SK-N-MC (cell line): ENCODE measurements at regions not wholly inside any gene's neighbourhood (a gene's known extent, or its start where the extent isn't known, plus 50 kb on each side); places are given as distances from the start of the nearest gene placed in this dataset.

Experiments used
- EZH2 ChIP-seq: fragments of 200-600 bp; sonication (generic); IDR thresholded peaks from one replicate; pipeline ENCODE4 v1.6.1; 2017; ENCODE audit warnings: antibody characterized with exemption
- FOXP2 ChIP-seq: optimal IDR thresholded peaks from 2 replicates; pipeline ENCODE3; 2011; ENCODE audit warnings: mild to moderate bottlenecking, moderate library complexity; ENCODE audit not compliant: insufficient read depth; ENCODE audit errors: extremely low read length, control extremely low read depth
- POLR2AphosphoS5 ChIP-seq: IDR thresholded peaks from 2 replicates; pipeline ENCODE4 v1.6.1; 2012; ENCODE audit warnings: mild to moderate bottlenecking, low read depth, low read length, borderline replicate concordance

DNA sequence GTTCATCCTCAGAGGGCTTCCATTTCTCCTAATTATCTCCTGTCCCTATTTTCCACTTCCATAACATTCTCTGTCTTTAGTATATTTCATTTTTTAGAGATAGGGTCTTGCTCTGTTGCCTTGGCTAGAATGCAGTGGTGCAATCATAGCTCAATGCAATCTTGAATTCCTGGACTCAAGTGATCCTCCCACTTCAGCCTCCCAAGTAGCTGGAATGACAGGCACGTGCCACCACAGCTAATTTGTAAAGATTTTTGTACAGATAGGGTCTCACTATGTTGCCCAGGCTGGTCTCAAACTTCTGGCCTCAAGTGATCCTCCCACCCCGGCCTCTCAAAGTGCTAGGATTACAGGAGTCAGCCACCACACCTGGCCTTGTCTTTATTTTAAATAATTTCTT is 589.0 kb downstream of the ZEB2 start:
- TF ChIP-seq POLR2AphosphoS5 (no peak), EZH2 (no peak), FOXP2 (no peak)
